Endodermal cell (in vitro differentiated cells): ENCODE measurements at regions not wholly inside any gene's neighbourhood (a gene's known extent, or its start where the extent isn't known, plus 50 kb on each side); places are given as distances from the start of the nearest gene placed in this dataset.

Source experiments
- DNase-seq: peaks from one replicate; pipeline ENCODE4 v3.0.0-alpha.2; 2017
- H3K27ac ChIP-seq: 2 replicates; pipeline ENCODE4 v1.5.1; 2013; ENCODE audit warnings: mild to moderate bottlenecking, low read depth, low read length, moderate library complexity
- H3K27me3 ChIP-seq: 2 replicates; pipeline ENCODE4 v1.6.1; 2013; ENCODE audit warnings: mild to moderate bottlenecking, low read length, moderate library complexity; ENCODE audit not compliant: insufficient read depth, control insufficient read depth, poor library complexity, severe bottlenecking
- H3K36me3 ChIP-seq: 2 replicates; pipeline ENCODE4 v1.7.0; 2013; ENCODE audit warnings: mild to moderate bottlenecking, low read length, moderate library complexity; ENCODE audit not compliant: control insufficient read depth, insufficient read depth
- H3K4me1 ChIP-seq: one replicate; pipeline ENCODE4 v1.7.0; 2013; ENCODE audit warnings: low read length; ENCODE audit not compliant: control insufficient read depth, insufficient read depth
- H3K4me3 ChIP-seq: 2 replicates; pipeline ENCODE4 v1.5.1; 2013; ENCODE audit warnings: mild to moderate bottlenecking, low read length, moderate library complexity
- H3K9ac ChIP-seq: 2 replicates; pipeline ENCODE4 v1.6.1; 2013; ENCODE audit warnings: mild to moderate bottlenecking, low read length, moderate library complexity; ENCODE audit not compliant: poor library complexity, severe bottlenecking; ENCODE audit errors: extremely low read depth
- H3K9me3 ChIP-seq: 2 replicates; pipeline ENCODE4 v1.6.1; 2013; ENCODE audit warnings: mild to moderate bottlenecking, low read length, moderate library complexity; ENCODE audit not compliant: control insufficient read depth
- H3K27ac Mint-ChIP-seq: 2 replicates; pipeline ENCODE4 v1.8.0; 2020; ENCODE audit warnings: mixed read lengths
- H3K27me3 Mint-ChIP-seq: 2 replicates; pipeline ENCODE4 v1.8.0; 2021; ENCODE audit warnings: mild to moderate bottlenecking, mixed read lengths; ENCODE audit not compliant: insufficient read depth
- H3K36me3 Mint-ChIP-seq: 2 replicates; pipeline ENCODE4 v1.8.0; 2020; ENCODE audit warnings: low read depth, mixed read lengths
- H3K4me1 Mint-ChIP-seq: 2 replicates; pipeline ENCODE4 v1.8.0; 2020; ENCODE audit warnings: mixed read lengths
- H3K4me3 Mint-ChIP-seq: 2 replicates; pipeline ENCODE4 v1.8.0; 2020; ENCODE audit warnings: mild to moderate bottlenecking, moderate library complexity, mixed read lengths
- H3K9me3 Mint-ChIP-seq: 2 replicates; pipeline ENCODE4 v1.8.0; 2020; ENCODE audit warnings: mild to moderate bottlenecking, mixed read lengths
- WGBS, 2 experiments: methylation state at CpG; one replicate each; pipeline versions ENCODE4 v1.1.5 to v1.1.7; 2013; ENCODE audit warnings: missing lambda C conversion rate in 2 of 2, mixed read lengths in 1 of 2; ENCODE audit not compliant: insufficient coverage in 1 of 2, insufficient read length in 1 of 2; 5-methylcytosine and 5-hydroxymethylcytosine counted together
- TF ChIP-seq, protein P1 (sequence below): fragments of 200-600 bp; sonication (generic); conservative IDR thresholded peaks from 2 replicates; pipeline ENCODE4 v1.5.0; 2021; ENCODE audit warnings: antibody characterized with exemption, mild to moderate bottlenecking

DNA sequence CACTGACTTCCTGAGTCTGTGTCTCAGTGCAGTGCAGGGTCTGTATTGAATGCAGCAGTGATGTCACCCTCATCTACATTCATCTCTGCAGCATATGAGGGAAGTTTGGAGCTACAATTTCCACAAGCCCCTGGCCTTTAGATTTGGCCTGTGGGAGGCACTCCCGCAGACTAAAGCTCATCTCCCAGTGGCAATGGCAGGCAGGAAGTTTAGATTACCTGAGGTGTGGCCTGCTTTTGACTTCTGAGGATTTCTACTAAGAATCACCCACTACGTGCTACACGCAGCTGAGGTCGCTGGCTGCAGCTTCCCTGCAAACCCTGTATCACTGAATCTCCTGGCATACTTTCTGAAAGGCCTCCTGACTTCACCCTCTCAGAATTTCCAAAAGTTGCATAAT lies 202.2 kb upstream of the PRKD1 start:
- Mint-ChIP-seq H3K36me3 (no peaks in the 10 kb centered on the region), H3K4me3 (no peak overlapping the region), H3K9me3 (no peaks in the 10 kb centered on the region), H3K4me1 (peaks cover 39% of the 10 kb centered on the region), H3K27me3 (peaks cover 3% of the 10 kb centered on the region), H3K27ac (no peak overlapping the region)
- no peak overlapping the region for H3K4me3 ChIP-seq
- peaks cover 11% of the 10 kb centered on the region for H3K4me1 ChIP-seq
- H3K9ac ChIP-seq, result no peak overlapping the region
- H3K27ac ChIP-seq, result no peak overlapping the region
- H3K27me3 ChIP-seq, result no peaks in the 10 kb centered on the region
- peak; percentile 58 for DNase-seq
- TF ChIP-seq, protein P1, sequence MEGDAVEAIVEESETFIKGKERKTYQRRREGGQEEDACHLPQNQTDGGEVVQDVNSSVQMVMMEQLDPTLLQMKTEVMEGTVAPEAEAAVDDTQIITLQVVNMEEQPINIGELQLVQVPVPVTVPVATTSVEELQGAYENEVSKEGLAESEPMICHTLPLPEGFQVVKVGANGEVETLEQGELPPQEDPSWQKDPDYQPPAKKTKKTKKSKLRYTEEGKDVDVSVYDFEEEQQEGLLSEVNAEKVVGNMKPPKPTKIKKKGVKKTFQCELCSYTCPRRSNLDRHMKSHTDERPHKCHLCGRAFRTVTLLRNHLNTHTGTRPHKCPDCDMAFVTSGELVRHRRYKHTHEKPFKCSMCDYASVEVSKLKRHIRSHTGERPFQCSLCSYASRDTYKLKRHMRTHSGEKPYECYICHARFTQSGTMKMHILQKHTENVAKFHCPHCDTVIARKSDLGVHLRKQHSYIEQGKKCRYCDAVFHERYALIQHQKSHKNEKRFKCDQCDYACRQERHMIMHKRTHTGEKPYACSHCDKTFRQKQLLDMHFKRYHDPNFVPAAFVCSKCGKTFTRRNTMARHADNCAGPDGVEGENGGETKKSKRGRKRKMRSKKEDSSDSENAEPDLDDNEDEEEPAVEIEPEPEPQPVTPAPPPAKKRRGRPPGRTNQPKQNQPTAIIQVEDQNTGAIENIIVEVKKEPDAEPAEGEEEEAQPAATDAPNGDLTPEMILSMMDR, result peak; percentile 25
- H3K9me3 ChIP-seq, result no peaks in the 10 kb centered on the region
- H3K36me3 ChIP-seq, result no peaks in the 10 kb centered on the region
- WGBS, 2 experiments, result 64 to 80% methylated on average over 3 to 4 of the region's 4 CpGs

DNA sequence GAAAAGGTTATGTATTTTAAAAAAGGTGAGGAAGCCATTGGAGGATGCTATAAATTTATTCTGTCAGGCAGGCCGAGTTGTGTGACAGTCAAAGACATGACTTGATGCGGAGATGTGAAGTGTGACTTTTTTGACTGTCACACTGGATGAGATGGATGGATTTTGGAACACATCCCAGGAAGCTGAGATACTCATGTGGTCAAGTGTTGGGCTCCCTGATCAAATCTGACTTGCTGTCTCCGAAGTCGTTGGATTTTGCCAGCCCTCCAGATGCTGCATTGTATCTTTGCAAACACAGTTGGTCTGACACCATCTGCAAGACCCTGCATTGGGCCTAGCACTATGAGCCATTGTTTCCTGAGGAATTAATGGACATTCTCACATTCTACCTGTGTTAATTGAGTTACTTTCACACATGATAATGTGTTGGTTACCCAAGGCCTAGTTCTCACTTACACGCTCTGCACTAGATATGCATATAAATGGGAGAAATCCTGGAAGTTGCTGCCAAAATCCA lies 204.0 kb upstream of the PRKD1 start:
- Mint-ChIP-seq H3K36me3 (no peaks in the 10 kb centered on the region), H3K4me1 (peaks cover 39% of the 10 kb centered on the region), H3K27ac (peak overlapping the region; percentile 39), H3K4me3 (no peak overlapping the region), H3K9me3 (no peaks in the 10 kb centered on the region), H3K27me3 (peaks cover 3% of the 10 kb centered on the region)
- WGBS, 2 experiments, result 74 to 81% methylated on average over 4 to 5 of the region's 5 CpGs
- TF ChIP-seq, protein P1, result no peak
- H3K27me3 ChIP-seq, result no peaks in the 10 kb centered on the region
- no peak overlapping the region for H3K9ac ChIP-seq
- H3K9me3 ChIP-seq, result no peaks in the 10 kb centered on the region
- DNase-seq, result peak; percentile 53
- H3K27ac ChIP-seq, result no peak overlapping the region
- H3K4me3 ChIP-seq, result no peak overlapping the region
- H3K4me1 ChIP-seq, result peaks cover 11% of the 10 kb centered on the region
- H3K36me3 ChIP-seq, result no peaks in the 10 kb centered on the region

GRCh38 chr14:30132196-30132595 lies 204.5 kb upstream of the PRKD1 start:
- Histone ChIP-seq H3K36me3 (no peaks in the 10 kb centered on the region), H3K4me3 (no peak overlapping the region), H3K9ac (no peak overlapping the region), H3K27me3 (no peaks in the 10 kb centered on the region), H3K4me1 (peaks cover 11% of the 10 kb centered on the region), H3K27ac (no peak overlapping the region), H3K9me3 (no peaks in the 10 kb centered on the region)
- Mint-ChIP-seq H3K36me3 (no peaks in the 10 kb centered on the region), H3K27me3 (peaks cover 3% of the 10 kb centered on the region), H3K9me3 (no peaks in the 10 kb centered on the region), H3K4me3 (no peak overlapping the region), H3K27ac (no peak overlapping the region), H3K4me1 (peaks cover 36% of the 10 kb centered on the region)
- 93% methylated on average over 2 of the region's 2 CpGs; no CpG with 5 or more reads in 1 of the 2 experiments for WGBS, 2 experiments
- TF ChIP-seq, protein P1, result no peak
- DNase-seq, result no peak
